ENCODE measurements at regions not wholly inside any gene's neighbourhood (a gene's known extent, or its start where the extent isn't known, plus 50 kb on each side); places are given as distances from the start of the nearest gene placed in this dataset.
A peak's percentile ranks its signal among the peaks of the same experiment; 100 is the strongest.

- no peak for TF ChIP-seq CTCF (IDR thresholded peaks at IDR 0.05; ENCODE audit: low read length, missing control alignments)
- no peak for DNase-seq (ENCODE audit: low read depth)
- no peak overlapping the region for H3K4me3 ChIP-seq (replicated peaks; ENCODE audit: low read depth, low read length)
Observed at GRCh38 chr5:57700072-57700471, 217.5 kb upstream of the ACTBL2 start.

- no peak for DNase-seq (ENCODE audit: low read depth)
- no peak overlapping the region for H3K4me3 ChIP-seq (replicated peaks; ENCODE audit: low read depth, low read length)
- no peak for TF ChIP-seq CTCF (IDR thresholded peaks at IDR 0.05; ENCODE audit: low read length, missing control alignments)
Observed at GRCh38 chr5:57698802-57699201, 216.2 kb upstream of the ACTBL2 start.

- TF ChIP-seq CTCF (IDR thresholded peaks at IDR 0.05; ENCODE audit: low read length, missing control alignments): no peak
- no peak overlapping the region for H3K4me3 ChIP-seq (replicated peaks; ENCODE audit: low read depth, low read length)
- no peak for DNase-seq (ENCODE audit: low read depth)
Observed at GRCh38 chr5:57698086-57698485, 215.5 kb upstream of the ACTBL2 start.

GRCh38 chr5:57696825-57697570 is 214.4 kb upstream of the ACTBL2 start:
- H3K4me3 ChIP-seq (replicated peaks; ENCODE audit: low read depth, low read length): no peak overlapping the region
- no peak for TF ChIP-seq CTCF (IDR thresholded peaks at IDR 0.05; ENCODE audit: low read length, missing control alignments)
- DNase-seq (ENCODE audit: low read depth): no peak

DNA sequence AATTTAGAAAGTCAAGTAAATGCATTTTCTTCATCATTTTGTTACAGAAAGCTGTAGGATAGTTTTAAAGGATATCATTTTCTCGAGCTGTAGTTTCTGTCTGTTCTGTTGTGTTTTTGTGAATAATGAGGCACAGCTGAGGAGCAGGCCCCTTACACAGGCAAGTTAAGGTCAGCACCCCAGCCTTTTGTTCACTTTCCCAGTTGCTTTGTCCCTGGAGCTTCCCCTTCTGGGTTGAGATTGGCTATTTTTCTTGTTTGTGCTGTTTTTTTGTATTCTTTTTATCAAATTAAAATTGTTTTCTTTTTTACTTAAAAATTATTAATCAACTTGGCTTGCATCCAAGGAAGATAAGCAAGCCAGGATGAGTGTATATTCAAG is 213.8 kb upstream of the ACTBL2 start:
- no peak for DNase-seq (ENCODE audit: low read depth)
- no peak for TF ChIP-seq CTCF (IDR thresholded peaks at IDR 0.05; ENCODE audit: low read length, missing control alignments)
- H3K4me3 ChIP-seq (replicated peaks; ENCODE audit: low read depth, low read length): no peak overlapping the region

- TF ChIP-seq CTCF (IDR thresholded peaks at IDR 0.05; ENCODE audit: low read length, missing control alignments): peak; percentile 5
- H3K4me3 ChIP-seq (replicated peaks; ENCODE audit: low read depth, low read length): no peak overlapping the region
- no peak for DNase-seq (ENCODE audit: low read depth)
Observed at GRCh38 chr5:57695706-57696388, 213.2 kb upstream of the ACTBL2 start.
